HepG2 (cell line): ENCODE measurements at regions not wholly inside any gene's neighbourhood (a gene's known extent, or its start where the extent isn't known, plus 50 kb on each side); places are given as distances from the start of the nearest gene placed in this dataset.

Experiments used
- ATAC-seq: fragments of 200-7000 bp; cut with Tn5 transposase; 3 replicates; pipeline ENCODE4 v1.9.1; 2020; ENCODE audit warnings: mild to moderate bottlenecking, moderate library complexity
- BruUV-seq: library from RNA; stranded (reverse); fragments of 400-500 nt; replicated peaks from 2 replicates; lab custom pipeline; 2021; lab: Mats Ljungman, UMichigan
- CTCF ChIA-PET: fragments of 300-600 bp; formaldehyde crosslinking; extraction: SDS; loops from one replicate; lab custom pipeline; 2021; ENCODE audit warnings: low total read pairs, inconsistent platforms, low intra/inter-chr PET ratio; lab: Yijun Ruan, JAX
- POLR2A ChIA-PET: fragments of 350-600 bp; sonication (Branson Sonifier 250); formaldehyde crosslinking; loops from one replicate; lab custom pipeline; 2020; ENCODE audit warnings: antibody characterized with exemption, inconsistent platforms; lab: Yijun Ruan, JAX
- DNase-seq: peaks from one replicate; pipeline ENCODE4 v3.0.0-alpha.2; 2015; ENCODE audit warnings: low spot score
- FAIRE-seq: peaks from 3 replicates; lab custom pipeline; 2011; peaks lifted over from hg19 to GRCh38; lab: Jason Lieb, UNC
- H2AFZ ChIP-seq: one replicate; pipeline ENCODE4 v1.6.1; 2011; ENCODE audit warnings: low read length, inconsistent platforms
- H3K27ac ChIP-seq: fragments of 300-600 bp; 3 replicates; pipeline ENCODE4 v1.8.0; 2011; ENCODE audit warnings: mixed run types, mild to moderate bottlenecking, mixed read lengths, low read length, inconsistent platforms; ENCODE audit not compliant: insufficient read depth; ENCODE audit errors: extremely low read length
- H3K27me3 ChIP-seq, 2 experiments: fragments of 200-600 bp in 1 of 2; 2 replicates in 1 of 2; 3 replicates in 1 of 2; pipeline versions ENCODE4 v1.6.0 to v1.8.0; 2011; ENCODE audit warnings: low read length in 2 of 2, mild to moderate bottlenecking in 2 of 2, moderate library complexity in 2 of 2, inconsistent platforms in 1 of 2; ENCODE audit not compliant: insufficient read depth in 2 of 2, control insufficient read depth in 1 of 2
- H3K36me3 ChIP-seq, 2 experiments: fragments of 200-600 bp in 1 of 2; replicated peaks in 1 of 2; 2 replicates in 1 of 2; 3 replicates in 1 of 2; pipeline versions ENCODE4 v1.5.1 to v1.8.0; 2011; ENCODE audit warnings: low read length in 2 of 2, inconsistent platforms in 1 of 2; ENCODE audit not compliant: insufficient read depth in 2 of 2, control insufficient read depth in 1 of 2
- H3K4me1 ChIP-seq: 2 replicates; pipeline ENCODE4 v1.5.1; 2012; ENCODE audit warnings: low read length, inconsistent platforms; ENCODE audit not compliant: insufficient read depth
- H3K4me2 ChIP-seq: 2 replicates; pipeline ENCODE4 v1.6.0; 2011; ENCODE audit warnings: low read depth, low read length, inconsistent platforms
- H3K4me3 ChIP-seq, 3 experiments: fragments of 200-600 bp in 1 of 3; sonication (generic), shearing (Covaris generic) in 1 of 3; replicated peaks in 1 of 3; 2 replicates each; pipeline ENCODE4 v1.5.1; 2011 to 2016; ENCODE audit warnings: low read length in 3 of 3, inconsistent platforms in 2 of 3, low read depth in 2 of 3, mild to moderate bottlenecking in 2 of 3, control low read depth in 1 of 3, mixed read lengths in 1 of 3; ENCODE audit not compliant: insufficient read depth in 1 of 3
- H3K79me2 ChIP-seq: one replicate; pipeline ENCODE4 v1.6.1; 2011; ENCODE audit warnings: low read length, inconsistent platforms; ENCODE audit not compliant: insufficient read depth
- H3K9ac ChIP-seq: 2 replicates; pipeline ENCODE4 v1.6.0; 2011; ENCODE audit warnings: mild to moderate bottlenecking, low read depth, low read length, inconsistent platforms; ENCODE audit not compliant: insufficient read depth
- H3K9me3 ChIP-seq: 2 replicates; pipeline ENCODE4 v1.5.1; 2012; ENCODE audit warnings: mild to moderate bottlenecking, low read length
- H4K20me1 ChIP-seq: 2 replicates; pipeline ENCODE4 v1.6.0; 2011; ENCODE audit warnings: inconsistent platforms, mild to moderate bottlenecking, low read length, moderate library complexity; ENCODE audit not compliant: insufficient read depth
- FOXA3 ChIP-seq: IDR thresholded peaks from 2 replicates; pipeline ENCODE4 v1.6.1; 2016; ENCODE audit warnings: missing genetic modification reagents, missing compliant biosample characterization
- GABPB1 ChIP-seq: IDR thresholded peaks from 2 replicates; pipeline ENCODE4 v1.6.1; 2016; ENCODE audit warnings: mild to moderate bottlenecking, missing genetic modification reagents, moderate library complexity, missing compliant biosample characterization
- HNRNPUL1 ChIP-seq: fragments of 200-400 bp; formaldehyde crosslinking; IDR thresholded peaks from 2 replicates; pipeline ENCODE4 v1.6.1; 2017; ENCODE audit warnings: low read depth, mild to moderate bottlenecking, low read length, moderate library complexity
- JARID2 ChIP-seq: sonication (generic); formaldehyde crosslinking; IDR thresholded peaks from 2 replicates; pipeline ENCODE4 v1.8.1; 2023; ENCODE audit warnings: missing genetic modification reagents, inconsistent platforms; ENCODE audit not compliant: insufficient replicate concordance
- NR0B2 ChIP-seq: sonication (generic); formaldehyde crosslinking; IDR thresholded peaks from 2 replicates; pipeline ENCODE4 v1.4.0; 2020; ENCODE audit warnings: mild to moderate bottlenecking, missing genetic modification reagents
- PBX2 ChIP-seq: IDR thresholded peaks from 2 replicates; pipeline ENCODE4 v1.6.1; 2016; ENCODE audit warnings: control low read depth
- REPIN1 ChIP-seq: sonication (generic); formaldehyde crosslinking; IDR thresholded peaks from 2 replicates; pipeline ENCODE4 v1.8.0; 2022; ENCODE audit warnings: missing genetic modification reagents, low read depth, mild to moderate bottlenecking, borderline replicate concordance
- SIN3B ChIP-seq: fragments of 150-350 bp; IDR thresholded peaks from 2 replicates; pipeline ENCODE4 v1.6.1; 2014; ENCODE audit warnings: low read length
- STAT5B ChIP-seq: sonication (generic); formaldehyde crosslinking; IDR thresholded peaks from 2 replicates; pipeline ENCODE4 v1.4.0; 2020; ENCODE audit warnings: missing genetic modification reagents
- U2AF2 ChIP-seq: fragments of 200-400 bp; formaldehyde crosslinking; IDR thresholded peaks from 2 replicates; pipeline ENCODE4 v1.6.1; 2017; ENCODE audit warnings: low read depth, mild to moderate bottlenecking, low read length
- ZBTB7A ChIP-seq: sonication (generic); formaldehyde crosslinking; IDR thresholded peaks from 2 replicates; pipeline ENCODE4 v1.8.0; 2022; ENCODE audit warnings: mild to moderate bottlenecking, missing genetic modification reagents
- ZNF333 ChIP-seq: sonication (generic); formaldehyde crosslinking; IDR thresholded peaks from 2 replicates; pipeline ENCODE4 v1.4.0; 2020; ENCODE audit warnings: mild to moderate bottlenecking, missing genetic modification reagents, borderline replicate concordance
- ZNF496 ChIP-seq: sonication (generic); formaldehyde crosslinking; IDR thresholded peaks from 2 replicates; pipeline ENCODE4 v1.8.1; 2023; ENCODE audit warnings: mild to moderate bottlenecking, moderate library complexity, missing genetic modification reagents; ENCODE audit not compliant: insufficient replicate concordance
- ZNF605 ChIP-seq: sonication (generic); formaldehyde crosslinking; IDR thresholded peaks from 2 replicates; pipeline ENCODE4 v1.8.0; 2022; ENCODE audit warnings: mild to moderate bottlenecking, missing genetic modification reagents
- ZNF710 ChIP-seq: sonication (generic); formaldehyde crosslinking; IDR thresholded peaks from 2 replicates; pipeline ENCODE4 v1.5.0; 2020; ENCODE audit warnings: mild to moderate bottlenecking, missing genetic modification reagents, borderline replicate concordance
- WGBS: methylation state at CpG from one replicate; pipeline ENCODE4 v1.1.6; 2017; ENCODE audit warnings: low lambda C conversion rate; 5-methylcytosine and 5-hydroxymethylcytosine counted together
- in situ Hi-C: cut with HindIII; loops from 2 replicates; pipeline ENCODE4 v1.10.0; 2017; ENCODE audit warnings: low pct_unique_long_range_greater_than_20kb; ENCODE audit not compliant: extremely low pct_ligation_motif_present
- intact Hi-C: fragments of 100-400 bp; cut with micrococcal nuclease; formaldehyde crosslinking; loops from one replicate; pipeline ENCODE4 v1.10.0; 2022; ENCODE audit not compliant: unreplicated experiment

DNA sequence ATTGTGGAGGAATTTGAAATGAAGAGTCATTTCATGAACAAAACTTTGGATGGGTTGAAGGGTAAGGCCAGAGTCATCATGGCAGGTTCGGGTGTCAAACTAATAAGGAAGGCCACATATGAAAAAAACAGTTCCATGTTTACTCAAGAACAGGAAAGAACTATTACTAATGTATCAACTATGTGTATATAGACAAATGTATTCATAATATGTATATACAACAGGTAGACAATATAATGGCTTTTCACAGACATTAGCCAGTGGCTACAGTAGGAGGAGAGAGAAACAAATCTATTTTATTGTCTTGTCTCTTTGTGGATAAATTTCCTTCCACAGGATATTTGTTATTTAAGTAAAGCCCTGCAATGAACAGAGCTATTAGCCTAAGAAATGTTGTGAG, 101.1 kb downstream of the CBLL2 start:
- H3K36me3 ChIP-seq: no peaks in the 10 kb centered on the region
- in situ Hi-C loops: no loop called here
- H3K27me3 ChIP-seq: no peaks in the 10 kb centered on the region
- FAIRE-seq: no peak
- ChIA-PET CTCF (no interaction called here), POLR2A (no interaction called here)
- no peak overlapping the region for H3K4me2 ChIP-seq
- H3K4me3 ChIP-seq: no peak overlapping the region
- no peak overlapping the region for H2AFZ ChIP-seq
- 0% methylated on average over 1 of the region's 1 CpG for WGBS
- TF ChIP-seq REPIN1 (no peak), U2AF2 (no peak), GABPB1 (CRISPR knock-in tag) (no peak), HNRNPUL1 (no peak), SIN3B (no peak), ZNF333 (CRISPR knock-in tag) (no peak), NR0B2 (no peak), FOXA3 (CRISPR knock-in tag) (no peak), STAT5B (CRISPR knock-in tag) (no peak), ZNF710 (CRISPR knock-in tag) (no peak), ZBTB7A (no peak), PBX2 (no peak), ZNF496 (CRISPR knock-in tag) (no peak), JARID2 (no peak), ZNF605 (CRISPR knock-in tag) (no peak)
- intact Hi-C loops: no loop called here
- H3K9ac ChIP-seq: no peak overlapping the region
- no peak overlapping the region for H3K27ac ChIP-seq
- no peaks in the 10 kb centered on the region for H4K20me1 ChIP-seq
- no peaks in the 10 kb centered on the region for H3K4me1 ChIP-seq
- no peak for DNase-seq
- H3K79me2 ChIP-seq: no peaks in the 10 kb centered on the region
- H3K9me3 ChIP-seq: no peaks in the 10 kb centered on the region
- BruUV-seq: no TSS peak
- no peak for ATAC-seq
